IMR-90 (cell line): ENCODE measurements at regions not wholly inside any gene's neighbourhood (a gene's known extent, or its start where the extent isn't known, plus 50 kb on each side); places are given as distances from the start of the nearest gene placed in this dataset.

ENCODE experiments used
- ATAC-seq: fragments of 200-7000 bp; cut with Tn5 transposase; 2 replicates; pipeline ENCODE4 v1.9.1; 2020; ENCODE audit warnings: low read depth, mild to moderate bottlenecking, moderate library complexity
- BruUV-seq: library from RNA; stranded (reverse); fragments of 400-500 nt; replicated peaks from 2 replicates; lab custom pipeline; 2021; lab: Mats Ljungman, UMichigan
- CTCF ChIA-PET: fragments of 300-600 bp; formaldehyde crosslinking; extraction: SDS; loops from one replicate; lab custom pipeline; 2021; ENCODE audit warnings: antibody characterized with exemption; lab: Yijun Ruan, JAX
- POLR2A ChIA-PET: fragments of 300-600 bp; sonication (Branson Sonifier 250); formaldehyde crosslinking; loops from one replicate; lab custom pipeline; 2022; ENCODE audit warnings: antibody characterized with exemption; ENCODE audit not compliant: unreplicated experiment; lab: Charles Lee
- DNase-seq: peaks from one replicate; pipeline ENCODE4 v3.0.0; 2013
- H2AFZ ChIP-seq: replicated peaks from 2 replicates; pipeline ENCODE3; 2013; ENCODE audit warnings: low read length, mild to moderate bottlenecking; ENCODE audit not compliant: poor library complexity
- H2AK5ac ChIP-seq: 2 replicates; pipeline ENCODE4 v1.6.1; 2013; ENCODE audit warnings: low read depth, low read length, inconsistent platforms
- H2AK9ac ChIP-seq: replicated peaks from 2 replicates; pipeline ENCODE3; 2013; ENCODE audit warnings: mild to moderate bottlenecking, low read depth, low read length, moderate library complexity; ENCODE audit not compliant: poor library complexity
- H2BK120ac ChIP-seq: 2 replicates; pipeline ENCODE4 v1.6.1; 2013; ENCODE audit warnings: low read depth, low read length, inconsistent platforms
- H2BK15ac ChIP-seq: 3 replicates; pipeline ENCODE4 v1.6.1; 2013; ENCODE audit warnings: low read depth, low read length, inconsistent platforms
- H2BK20ac ChIP-seq: 2 replicates; pipeline ENCODE4 v1.6.1; 2013; ENCODE audit warnings: low read depth, mild to moderate bottlenecking, inconsistent platforms, low read length, moderate library complexity
- H2BK5ac ChIP-seq: 2 replicates; pipeline ENCODE4 v1.6.1; 2013; ENCODE audit warnings: mild to moderate bottlenecking, low read depth, low read length, inconsistent platforms; ENCODE audit not compliant: poor library complexity, severe bottlenecking
- H3K14ac ChIP-seq: replicated peaks from 2 replicates; pipeline ENCODE4 v1.6.1; 2013; ENCODE audit warnings: low read depth, low read length, inconsistent platforms
- H3K18ac ChIP-seq: 2 replicates; pipeline ENCODE4 v1.6.1; 2013; ENCODE audit warnings: low read depth, low read length, control low read depth
- H3K23ac ChIP-seq: 2 replicates; pipeline ENCODE4 v1.6.1; 2013; ENCODE audit warnings: low read depth, low read length, inconsistent platforms
- H3K27ac ChIP-seq: 2 replicates; pipeline ENCODE4 v1.5.1; 2013; ENCODE audit warnings: mild to moderate bottlenecking, control low read depth, low read length; ENCODE audit not compliant: insufficient read depth
- H3K27me3 ChIP-seq: 2 replicates; pipeline ENCODE4 v1.6.1; 2013; ENCODE audit warnings: low read length; ENCODE audit not compliant: control insufficient read depth, insufficient read depth
- H3K36me3 ChIP-seq: 2 replicates; pipeline ENCODE4 v1.6.1; 2013; ENCODE audit warnings: low read length, mixed read lengths; ENCODE audit not compliant: control insufficient read depth, insufficient read depth
- H3K4ac ChIP-seq: 2 replicates; pipeline ENCODE4 v1.6.1; 2013; ENCODE audit warnings: low read depth, low read length, inconsistent platforms
- H3K4me1 ChIP-seq: 2 replicates; pipeline ENCODE4 v1.6.1; 2013; ENCODE audit warnings: low read length, mixed read lengths; ENCODE audit not compliant: control insufficient read depth, insufficient read depth
- H3K4me2 ChIP-seq: 2 replicates; pipeline ENCODE4 v1.6.1; 2013; ENCODE audit warnings: low read depth, mild to moderate bottlenecking, control low read depth, low read length, moderate library complexity
- H3K4me3 ChIP-seq: 2 replicates; pipeline ENCODE4 v1.5.1; 2013; ENCODE audit warnings: low read depth, mild to moderate bottlenecking, control low read depth, low read length, moderate library complexity; ENCODE audit not compliant: insufficient read depth
- H3K56ac ChIP-seq: 2 replicates; pipeline ENCODE4 v1.6.1; 2013; ENCODE audit warnings: low read length, inconsistent platforms; ENCODE audit not compliant: insufficient read depth; ENCODE audit errors: extremely low read depth
- H3K79me1 ChIP-seq, 2 experiments: 2 replicates each; pipeline ENCODE4 v1.6.1; 2013; ENCODE audit warnings: low read length in 2 of 2, inconsistent platforms in 1 of 2, low read depth in 1 of 2
- H3K9ac ChIP-seq: 2 replicates; pipeline ENCODE4 v1.6.1; 2013; ENCODE audit warnings: low read depth, low read length, control low read depth
- H3K9me1 ChIP-seq: 2 replicates; pipeline ENCODE4 v1.6.1; 2013; ENCODE audit warnings: low read length, inconsistent platforms; ENCODE audit not compliant: insufficient read depth
- H3K9me3 ChIP-seq: 2 replicates; pipeline ENCODE4 v1.6.1; 2013; ENCODE audit warnings: low read length; ENCODE audit not compliant: control insufficient read depth, insufficient read depth
- H4K20me1 ChIP-seq: 2 replicates; pipeline ENCODE4 v1.6.1; 2013; ENCODE audit warnings: low read length, inconsistent platforms; ENCODE audit not compliant: insufficient read depth
- H4K5ac ChIP-seq: 2 replicates; pipeline ENCODE4 v1.6.1; 2013; ENCODE audit warnings: mild to moderate bottlenecking, low read depth, low read length, control low read depth
- H4K8ac ChIP-seq, 2 experiments: 2 replicates each; pipeline ENCODE4 v1.6.1; 2013; ENCODE audit warnings: low read depth in 2 of 2, low read length in 2 of 2, control low read depth in 1 of 2, inconsistent platforms in 1 of 2
- H4K91ac ChIP-seq: 2 replicates; pipeline ENCODE4 v1.6.1; 2013; ENCODE audit warnings: low read depth, low read length, inconsistent platforms; ENCODE audit not compliant: insufficient read depth
- BHLHE40 ChIP-seq: fragments of 150-350 bp; IDR thresholded peaks from 2 replicates; pipeline ENCODE4 v1.6.1; 2016; ENCODE audit warnings: mild to moderate bottlenecking, low read depth, low read length
- CEBPB ChIP-seq: IDR thresholded peaks from 2 replicates; pipeline ENCODE4 v1.6.1; 2012; ENCODE audit warnings: low read depth, low read length, improper control_type of control experiment
- CHD1 ChIP-seq: IDR thresholded peaks from 2 replicates; pipeline ENCODE4 v1.6.1; 2012; ENCODE audit warnings: low read depth, low read length, improper control_type of control experiment
- FOS ChIP-seq: fragments of 150-350 bp; IDR thresholded peaks from 2 replicates; pipeline ENCODE4 v1.6.1; 2016; ENCODE audit warnings: low read depth, low read length
- MAFK ChIP-seq: IDR thresholded peaks from 2 replicates; pipeline ENCODE4 v1.6.1; 2012; ENCODE audit warnings: low read depth, low read length, improper control_type of control experiment
- MAZ ChIP-seq: IDR thresholded peaks from 2 replicates; pipeline ENCODE4 v1.6.1; 2012; ENCODE audit warnings: low read depth, mild to moderate bottlenecking, low read length, improper control_type of control experiment, moderate library complexity, borderline replicate concordance
- MXI1 ChIP-seq: IDR thresholded peaks from 2 replicates; pipeline ENCODE4 v1.6.1; 2012; ENCODE audit warnings: low read depth, mild to moderate bottlenecking, low read length, moderate library complexity, borderline replicate concordance
- POLR2A ChIP-seq: IDR thresholded peaks from 2 replicates; pipeline ENCODE4 v1.6.1; 2012; ENCODE audit warnings: mild to moderate bottlenecking, low read depth, low read length
- RAD21 ChIP-seq: IDR thresholded peaks from 2 replicates; pipeline ENCODE4 v1.6.1; 2012; ENCODE audit warnings: low read length, improper control_type of control experiment
- RCOR1 ChIP-seq: IDR thresholded peaks from 2 replicates; pipeline ENCODE4 v1.6.1; 2012; ENCODE audit warnings: mild to moderate bottlenecking, low read length, improper control_type of control experiment; ENCODE audit not compliant: insufficient replicate concordance
- SMC3 ChIP-seq: fragments of 150-350 bp; IDR thresholded peaks from 2 replicates; pipeline ENCODE4 v1.6.1; 2016; ENCODE audit warnings: low read depth, mild to moderate bottlenecking, antibody characterized with exemption, low read length, moderate library complexity
- WGBS, 2 experiments: methylation state at CpG; one replicate each; pipeline versions ENCODE4 v1.1.5 to v1.1.7; 2013; ENCODE audit warnings: missing lambda C conversion rate in 2 of 2; ENCODE audit not compliant: insufficient read length in 1 of 2; ENCODE audit errors: extremely low coverage in 2 of 2; 5-methylcytosine and 5-hydroxymethylcytosine counted together
- dilution Hi-C: fragments of 300-500 bp; cut with HindIII; formaldehyde crosslinking; loops from one replicate; pipeline ENCODE4 v1.14.3; 2018; ENCODE audit warnings: low sequenced_read_pairs; ENCODE audit not compliant: unreplicated experiment
- in situ Hi-C: fragments of 300-500 bp; cut with MboI; formaldehyde crosslinking; loops from 3 replicates; pipeline ENCODE4 v1.14.3; 2019; ENCODE audit warnings: low sequenced_read_pairs, inconsistent platforms, mixed read lengths
- intact Hi-C: fragments of 100-400 bp; cut with micrococcal nuclease; formaldehyde crosslinking; loops from 2 replicates; pipeline ENCODE4 v1.10.0; 2022
- TF ChIP-seq, protein P1 (sequence below): fragments of 150-350 bp; IDR thresholded peaks from 2 replicates; pipeline ENCODE4 v1.6.1; 2016; ENCODE audit warnings: low read depth, mild to moderate bottlenecking, low read length, moderate library complexity, borderline replicate concordance
- TF ChIP-seq, protein P2 (sequence below): fragments of 150-350 bp; IDR thresholded peaks from 2 replicates; pipeline ENCODE4 v1.6.1; 2017; ENCODE audit warnings: mild to moderate bottlenecking, antibody characterized with exemption, low read length, low read depth

DNA sequence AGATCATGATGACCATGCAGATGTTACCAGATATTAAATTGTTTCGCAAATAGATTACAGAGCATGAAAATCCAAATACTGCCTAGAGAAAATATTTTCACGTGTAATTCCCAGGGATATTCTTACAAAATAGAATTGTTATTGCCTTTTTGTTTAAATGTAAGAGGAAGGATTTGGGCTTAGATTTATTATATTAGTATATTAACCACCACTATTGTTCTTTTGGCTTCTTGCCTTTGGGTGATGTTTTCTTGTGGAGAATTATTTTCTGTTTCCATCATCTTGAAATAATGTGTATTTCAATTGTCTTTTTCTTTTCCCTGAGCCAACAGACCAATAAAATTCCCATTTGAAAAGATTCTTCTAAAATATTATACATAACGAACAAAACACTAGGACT is 109.7 kb upstream of the NUDT7 start:
- POLR2A ChIA-PET: no interaction called here
- dilution Hi-C loops: no loop called here

More for the DNA sequence above, 109.7 kb upstream of the NUDT7 start:
- Histone ChIP-seq H3K79me1 (no peaks in the 10 kb centered on the region), H2AFZ (no peak overlapping the region), H2BK120ac (no peak overlapping the region), H3K4me2 (no peak overlapping the region), H3K4me1 (no peaks in the 10 kb centered on the region), H3K23ac (no peak overlapping the region), H3K4ac (no peak overlapping the region), H3K14ac (no peak overlapping the region), H3K4me3 (no peak overlapping the region), H4K20me1 (no peaks in the 10 kb centered on the region; the same call in 1 of the 2 replicates), H3K36me3 (no peaks in the 10 kb centered on the region), H3K27ac (no peak overlapping the region), H3K18ac (no peak overlapping the region), H2BK20ac (no peak overlapping the region), H4K5ac (no peak overlapping the region), H3K9ac (no peak overlapping the region), H3K56ac (no peak overlapping the region), H3K9me3 (no peaks in the 10 kb centered on the region), H2BK15ac (no peak overlapping the region), H2AK5ac (no peak overlapping the region), H2BK5ac (no peak overlapping the region), H4K91ac (no peak overlapping the region), H3K9me1 (no peaks in the 10 kb centered on the region), H4K8ac (no peak overlapping the region), H2AK9ac (no peak overlapping the region), H3K27me3 (no peaks in the 10 kb centered on the region)
- no CpG with 5 or more reads among the region's 3 CpGs for WGBS, 2 experiments
- no TSS peak for BruUV-seq
- no peak for DNase-seq
- ATAC-seq: no peak
- TF ChIP-seq BHLHE40 (no peak), POLR2A (no peak), RAD21 (no peak), MXI1 (no peak), MAZ (no peak), MAFK (no peak), CHD1 (no peak), SMC3 (no peak), CEBPB (no peak), FOS (no peak), RCOR1 (no peak)
- TF ChIP-seq, protein P1, sequence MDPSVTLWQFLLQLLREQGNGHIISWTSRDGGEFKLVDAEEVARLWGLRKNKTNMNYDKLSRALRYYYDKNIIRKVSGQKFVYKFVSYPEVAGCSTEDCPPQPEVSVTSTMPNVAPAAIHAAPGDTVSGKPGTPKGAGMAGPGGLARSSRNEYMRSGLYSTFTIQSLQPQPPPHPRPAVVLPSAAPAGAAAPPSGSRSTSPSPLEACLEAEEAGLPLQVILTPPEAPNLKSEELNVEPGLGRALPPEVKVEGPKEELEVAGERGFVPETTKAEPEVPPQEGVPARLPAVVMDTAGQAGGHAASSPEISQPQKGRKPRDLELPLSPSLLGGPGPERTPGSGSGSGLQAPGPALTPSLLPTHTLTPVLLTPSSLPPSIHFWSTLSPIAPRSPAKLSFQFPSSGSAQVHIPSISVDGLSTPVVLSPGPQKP: no peak
- TF ChIP-seq, protein P2, sequence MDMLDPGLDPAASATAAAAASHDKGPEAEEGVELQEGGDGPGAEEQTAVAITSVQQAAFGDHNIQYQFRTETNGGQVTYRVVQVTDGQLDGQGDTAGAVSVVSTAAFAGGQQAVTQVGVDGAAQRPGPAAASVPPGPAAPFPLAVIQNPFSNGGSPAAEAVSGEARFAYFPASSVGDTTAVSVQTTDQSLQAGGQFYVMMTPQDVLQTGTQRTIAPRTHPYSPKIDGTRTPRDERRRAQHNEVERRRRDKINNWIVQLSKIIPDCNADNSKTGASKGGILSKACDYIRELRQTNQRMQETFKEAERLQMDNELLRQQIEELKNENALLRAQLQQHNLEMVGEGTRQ: no peak
- intact Hi-C loops: no loop called here
- CTCF ChIA-PET: no interaction called here
- in situ Hi-C loops: no loop called here
